ENCODE measurements at regions not wholly inside any gene's neighbourhood (a gene's known extent, or its start where the extent isn't known, plus 50 kb on each side); places are given as distances from the start of the nearest gene placed in this dataset.

- no peak for DNase-seq
Observed at GRCh38 chr9:108316630-108317029, 539.2 kb downstream of the ACTL7B start.

- DNase-seq: no peak
Observed at GRCh38 chr9:108316066-108316465, 539.7 kb downstream of the ACTL7B start.

GRCh38 chr9:108311745-108312144 is 544.0 kb downstream of the ACTL7B start:
- DNase-seq: no peak

GRCh38 chr9:108310202-108310601 is 545.6 kb downstream of the ACTL7B start:
- DNase-seq: no peak

- DNase-seq: no peak
Observed at GRCh38 chr9:108300306-108301287, 555.2 kb downstream of the ACTL7B start.

GRCh38 chr9:108297073-108297472 is 558.7 kb downstream of the ACTL7B start:
- DNase-seq: peak; percentile 64

- no peak for DNase-seq
Observed at GRCh38 chr9:108296056-108296455, 559.7 kb downstream of the ACTL7B start.

GRCh38 chr9:108291586-108291932 is 564.2 kb downstream of the ACTL7B start:
- no peak for DNase-seq

GRCh38 chr9:108290839-108291585 is 564.8 kb downstream of the ACTL7B start:
- DNase-seq: peak; percentile 39

GRCh38 chr9:108286638-108287206 is 569.1 kb downstream of the ACTL7B start:
- DNase-seq: no peak

GRCh38 chr9:108283696-108284095 is 572.1 kb downstream of the ACTL7B start:
- no peak for DNase-seq

GRCh38 chr9:108282872-108283271 is 572.9 kb downstream of the ACTL7B start:
- DNase-seq: no peak

GRCh38 chr9:108281696-108282095 is 574.1 kb downstream of the ACTL7B start:
- DNase-seq: no peak

- DNase-seq: no peak
Observed at GRCh38 chr9:108278341-108278740, 577.4 kb downstream of the ACTL7B start.

- no peak for DNase-seq
Observed at GRCh38 chr9:108277216-108277615, 578.6 kb downstream of the ACTL7B start.

- no peak for DNase-seq
Observed at GRCh38 chr9:108275906-108276305, 579.9 kb downstream of the ACTL7B start.

- DNase-seq: no peak
Observed at GRCh38 chr9:108274971-108275370, 580.8 kb downstream of the ACTL7B start.

GRCh38 chr9:108273988-108274387 is 581.8 kb downstream of the ACTL7B start:
- no peak for DNase-seq

- DNase-seq: no peak
Observed at GRCh38 chr9:108272349-108272899, 583.4 kb downstream of the ACTL7B start.

- DNase-seq: peak; percentile 86
Observed at GRCh38 chr9:108271646-108272348, 584.0 kb downstream of the ACTL7B start.

- peak; percentile 24 for DNase-seq
Observed at GRCh38 chr9:108271236-108271635, 584.5 kb downstream of the ACTL7B start.

- no peak for DNase-seq
Observed at GRCh38 chr9:108270561-108270960, 585.2 kb downstream of the ACTL7B start.

- no peak for DNase-seq
Observed at GRCh38 chr9:108270051-108270450, 585.7 kb downstream of the ACTL7B start.

Measured in eye (tissue), 1 donor.